NCI-H2171 treated with DMSO at 0.1 percent for 48 hours (cell line): ENCODE measurements at regions not wholly inside any gene's neighbourhood (a gene's known extent, or its start where the extent isn't known, plus 50 kb on each side); places are given as distances from the start of the nearest gene placed in this dataset.

ENCODE experiments used
- DNase-seq: peaks from one replicate; lab custom pipeline; 2025; lab: John Stamatoyannopoulos, UW

DNA sequence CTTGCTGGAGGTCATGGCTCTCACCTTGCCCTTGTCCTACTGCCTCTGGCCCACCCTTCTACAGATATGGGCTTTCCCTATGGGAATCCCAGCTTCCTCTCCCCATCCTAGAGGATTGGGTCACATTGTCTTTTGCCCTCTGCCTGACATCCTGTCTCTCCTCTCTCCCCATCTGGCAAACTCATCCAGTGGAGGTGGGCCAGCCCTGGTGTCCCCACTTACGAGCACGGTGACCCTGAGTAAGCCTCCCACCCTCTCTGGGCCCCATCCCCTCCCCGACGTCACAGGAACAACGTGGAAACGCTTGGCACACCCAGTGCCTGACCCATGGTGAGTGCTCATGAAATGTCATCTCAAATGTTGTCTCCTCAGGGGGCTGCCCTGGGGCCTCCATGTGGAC is 56.1 kb upstream of the ID3 start:
- no peak for DNase-seq

- peak; percentile 84 for DNase-seq
Observed at GRCh38 chr1:23614032-23614660, 54.8 kb upstream of the ID3 start.

DNA sequence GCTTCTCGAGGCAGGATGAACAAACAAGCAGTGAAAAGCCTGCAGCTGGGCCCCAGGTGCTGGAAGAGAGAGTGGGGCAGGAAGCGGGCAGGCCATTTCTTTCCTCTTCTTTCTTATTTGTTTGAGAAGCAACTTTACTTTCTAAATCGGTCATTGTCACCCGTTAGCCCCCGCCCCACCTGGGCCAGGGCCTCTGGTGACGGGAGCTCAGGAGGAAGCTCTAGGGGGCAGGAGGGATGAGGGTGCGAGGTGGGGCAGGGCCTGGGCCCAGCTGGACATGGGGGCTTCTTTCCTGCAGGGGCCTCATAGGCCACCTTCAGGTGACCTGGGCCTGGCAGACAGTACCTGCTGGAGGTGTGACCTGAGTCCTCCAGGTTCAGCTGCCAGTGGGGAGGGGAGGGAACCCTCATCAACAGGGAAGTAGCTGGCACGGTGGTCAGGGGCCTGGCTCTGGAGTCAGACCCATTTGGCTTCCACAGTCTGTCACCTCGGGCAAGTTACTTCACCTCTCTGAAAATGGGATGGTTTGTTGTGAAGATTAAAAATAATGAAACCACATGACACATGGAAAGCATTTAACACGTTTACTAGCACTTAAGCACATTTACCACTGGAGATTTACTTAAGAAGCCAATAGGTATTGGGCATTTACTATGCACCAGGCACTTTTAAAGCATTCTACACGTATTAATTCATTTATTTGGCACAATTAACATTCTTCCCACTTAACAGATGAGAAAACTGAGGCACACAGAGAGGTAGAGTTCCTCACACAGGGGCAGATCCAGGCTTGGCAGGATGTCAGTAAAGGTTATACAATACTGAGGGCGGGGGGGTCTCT is 54.1 kb upstream of the ID3 start:
- no peak for DNase-seq

GRCh38 chr1:23611601-23612327 is 52.5 kb upstream of the ID3 start:
- DNase-seq = peak; percentile 75

GRCh38 chr1:23610677-23611076 is 51.4 kb upstream of the ID3 start:
- peak; percentile 54 for DNase-seq

DNA sequence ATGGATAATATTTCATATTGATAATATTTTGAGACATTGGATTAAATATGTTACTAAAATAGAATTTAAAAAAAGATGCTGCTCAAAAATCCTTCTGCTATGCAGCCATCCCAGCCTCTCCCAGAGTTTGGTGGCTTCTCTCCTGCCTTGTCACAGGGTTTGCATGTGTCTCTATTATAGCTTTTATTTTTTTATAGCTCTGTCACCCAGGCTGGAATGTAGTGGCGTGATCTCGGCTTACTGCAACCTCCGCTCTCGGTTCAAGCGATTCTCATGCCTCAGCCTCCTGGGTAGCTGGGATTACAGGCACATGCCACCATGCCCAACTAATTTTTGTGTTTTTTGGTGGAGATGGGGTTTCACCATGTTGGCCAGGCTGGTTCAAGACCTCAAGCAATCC is 50.7 kb upstream of the ID3 start:
- no peak for DNase-seq
